Calu3 (cell line): ENCODE measurements at regions not wholly inside any gene's neighbourhood (a gene's known extent, or its start where the extent isn't known, plus 50 kb on each side); places are given as distances from the start of the nearest gene placed in this dataset.

ENCODE experiments used
- BruUV-seq: library from RNA; stranded (reverse); fragments of 400-500 nt; replicated peaks from 2 replicates; lab custom pipeline; 2021; lab: Mats Ljungman, UMichigan
- CTCF ChIA-PET: fragments of 300-600 bp; sonication (Branson Sonifier 250); formaldehyde crosslinking; loops from one replicate; lab custom pipeline; 2022; ENCODE audit warnings: antibody characterized with exemption; lab: Charles Lee
- DNase-seq: peaks from one replicate; pipeline ENCODE4 v3.0.0; 2022
- H3K27ac Mint-ChIP-seq: one replicate; pipeline ENCODE4 v1.8.0; 2022; ENCODE audit warnings: mixed read lengths; ENCODE audit not compliant: unreplicated experiment
- H3K27me3 Mint-ChIP-seq: one replicate; pipeline ENCODE4 v1.8.0; 2022; ENCODE audit warnings: mixed read lengths; ENCODE audit not compliant: unreplicated experiment
- H3K36me3 Mint-ChIP-seq: one replicate; pipeline ENCODE4 v1.8.0; 2022; ENCODE audit warnings: mild to moderate bottlenecking, moderate library complexity, mixed read lengths; ENCODE audit not compliant: insufficient read depth, unreplicated experiment
- H3K4me1 Mint-ChIP-seq: one replicate; pipeline ENCODE4 v1.8.0; 2022; ENCODE audit warnings: mild to moderate bottlenecking, low read depth, mixed read lengths; ENCODE audit not compliant: unreplicated experiment
- H3K4me3 Mint-ChIP-seq: one replicate; pipeline ENCODE4 v1.8.0; 2022; ENCODE audit warnings: mild to moderate bottlenecking, low read depth, moderate library complexity, mixed read lengths; ENCODE audit not compliant: unreplicated experiment
- H3K9me3 Mint-ChIP-seq: one replicate; pipeline ENCODE4 v1.8.0; 2022; ENCODE audit warnings: low read depth, mixed read lengths; ENCODE audit not compliant: unreplicated experiment
- intact Hi-C: fragments of 100-400 bp; cut with micrococcal nuclease; formaldehyde crosslinking; loops from one replicate; pipeline ENCODE4 v1.10.0; 2022; ENCODE audit not compliant: unreplicated experiment
- TF ChIP-seq, protein P1 (sequence below): fragments of 200-600 bp; IDR thresholded peaks from one replicate; pipeline ENCODE4 v1.8.0; 2022; ENCODE audit warnings: antibody characterized with exemption; ENCODE audit not compliant: unreplicated experiment

DNA sequence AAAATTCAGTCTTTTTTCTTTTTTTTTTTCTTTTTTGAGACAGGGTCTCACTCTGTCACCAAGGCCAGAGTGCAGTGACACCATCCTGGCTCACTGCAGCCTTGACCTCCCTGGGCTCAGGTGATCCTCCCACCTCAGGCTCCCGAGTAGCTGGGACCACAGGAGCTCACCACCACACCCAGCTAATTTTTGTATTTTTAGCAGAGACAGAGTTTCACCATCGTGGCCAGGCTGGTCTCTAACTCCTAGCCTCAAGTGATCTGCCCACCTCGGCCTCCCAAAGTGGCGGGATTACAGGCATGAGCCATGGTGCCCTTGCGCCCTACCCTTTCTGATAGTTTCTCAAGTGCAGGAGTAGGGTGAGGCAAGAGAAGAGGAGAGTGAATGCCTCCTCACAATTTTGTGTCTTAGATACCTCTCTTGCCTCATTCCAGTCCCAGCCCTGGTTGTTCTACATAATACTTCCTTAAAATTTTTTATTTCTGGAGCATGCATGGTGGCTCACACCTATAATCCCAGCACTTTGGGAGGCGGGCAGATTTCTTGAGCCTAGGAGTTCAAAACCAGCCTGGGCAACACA, 68.2 kb upstream of the CAB39 start:
- no peaks in the 10 kb centered on the region for H3K36me3 Mint-ChIP-seq
- no peaks in the 10 kb centered on the region for H3K9me3 Mint-ChIP-seq
- TF ChIP-seq, protein P1, sequence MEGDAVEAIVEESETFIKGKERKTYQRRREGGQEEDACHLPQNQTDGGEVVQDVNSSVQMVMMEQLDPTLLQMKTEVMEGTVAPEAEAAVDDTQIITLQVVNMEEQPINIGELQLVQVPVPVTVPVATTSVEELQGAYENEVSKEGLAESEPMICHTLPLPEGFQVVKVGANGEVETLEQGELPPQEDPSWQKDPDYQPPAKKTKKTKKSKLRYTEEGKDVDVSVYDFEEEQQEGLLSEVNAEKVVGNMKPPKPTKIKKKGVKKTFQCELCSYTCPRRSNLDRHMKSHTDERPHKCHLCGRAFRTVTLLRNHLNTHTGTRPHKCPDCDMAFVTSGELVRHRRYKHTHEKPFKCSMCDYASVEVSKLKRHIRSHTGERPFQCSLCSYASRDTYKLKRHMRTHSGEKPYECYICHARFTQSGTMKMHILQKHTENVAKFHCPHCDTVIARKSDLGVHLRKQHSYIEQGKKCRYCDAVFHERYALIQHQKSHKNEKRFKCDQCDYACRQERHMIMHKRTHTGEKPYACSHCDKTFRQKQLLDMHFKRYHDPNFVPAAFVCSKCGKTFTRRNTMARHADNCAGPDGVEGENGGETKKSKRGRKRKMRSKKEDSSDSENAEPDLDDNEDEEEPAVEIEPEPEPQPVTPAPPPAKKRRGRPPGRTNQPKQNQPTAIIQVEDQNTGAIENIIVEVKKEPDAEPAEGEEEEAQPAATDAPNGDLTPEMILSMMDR, result no peak
- BruUV-seq, result no TSS peak
- H3K27me3 Mint-ChIP-seq, result no peaks in the 10 kb centered on the region
- no peak overlapping the region for H3K27ac Mint-ChIP-seq
- no peak for DNase-seq
- H3K4me1 Mint-ChIP-seq, result no peaks in the 10 kb centered on the region
- CTCF ChIA-PET, result no interaction called here
- intact Hi-C loops, result no loop called here
- no peak overlapping the region for H3K4me3 Mint-ChIP-seq

DNA sequence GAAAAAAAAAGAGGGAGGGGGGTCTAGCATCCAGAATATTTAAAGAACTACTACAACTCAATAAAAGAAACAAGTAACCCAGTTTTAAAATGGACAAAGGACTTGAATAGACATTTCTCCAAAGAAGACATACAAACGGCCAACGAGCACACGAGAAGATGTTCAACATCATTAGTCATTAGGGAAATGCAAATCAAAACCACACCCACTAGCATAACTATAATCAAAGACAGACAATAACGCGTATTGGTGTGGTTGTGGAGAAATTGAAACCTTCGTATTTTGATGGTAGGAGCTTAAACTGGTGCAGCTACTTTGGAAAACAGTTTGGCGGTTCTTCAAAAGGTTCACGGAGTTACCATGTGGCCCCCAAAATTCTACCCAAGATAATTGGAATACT, 64.3 kb upstream of the CAB39 start:
- intact Hi-C loops, result no loop called here
- BruUV-seq, result no TSS peak
- H3K27ac Mint-ChIP-seq, result no peak overlapping the region
- H3K4me1 Mint-ChIP-seq, result peaks cover 8% of the 10 kb centered on the region
- H3K36me3 Mint-ChIP-seq, result no peaks in the 10 kb centered on the region
- H3K9me3 Mint-ChIP-seq, result no peaks in the 10 kb centered on the region
- TF ChIP-seq, protein P1, result no peak
- H3K27me3 Mint-ChIP-seq, result no peaks in the 10 kb centered on the region
- CTCF ChIA-PET, result no interaction called here
- no peak overlapping the region for H3K4me3 Mint-ChIP-seq
- DNase-seq, result no peak

DNA sequence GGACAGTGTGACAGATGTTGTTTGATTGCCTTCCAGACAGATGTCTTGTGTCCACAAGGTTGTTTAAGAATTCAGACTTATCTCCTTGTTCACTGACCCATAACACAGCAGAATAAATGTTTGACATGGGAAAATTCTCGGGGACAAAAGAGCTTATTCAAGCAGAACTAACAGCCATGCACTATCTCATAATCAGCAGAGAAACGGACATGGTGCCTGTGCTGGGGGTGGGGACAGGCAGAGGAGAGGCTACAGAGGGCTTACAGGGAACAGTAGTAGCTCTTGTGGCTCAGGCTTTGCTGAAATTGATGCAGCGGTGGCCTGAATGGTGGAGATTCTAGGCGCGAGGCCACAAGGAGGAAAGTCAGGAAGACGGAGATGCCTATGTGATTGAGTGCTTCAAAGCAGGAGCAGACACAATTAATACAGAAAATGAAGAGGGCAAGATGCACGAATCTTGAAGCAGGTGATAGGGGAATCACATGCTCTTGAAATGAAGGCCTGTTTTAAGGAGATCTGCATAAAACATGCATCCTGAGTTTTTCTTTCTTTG, 62.0 kb upstream of the CAB39 start:
- no peak for DNase-seq
- Mint-ChIP-seq H3K4me3 (no peak overlapping the region), H3K9me3 (no peaks in the 10 kb centered on the region), H3K27me3 (no peaks in the 10 kb centered on the region), H3K27ac (no peak overlapping the region), H3K4me1 (peaks cover 8% of the 10 kb centered on the region), H3K36me3 (no peaks in the 10 kb centered on the region)
- TF ChIP-seq, protein P1, result no peak
- no TSS peak for BruUV-seq
- intact Hi-C loops, result no loop called here
- CTCF ChIA-PET, result no interaction called here

DNA sequence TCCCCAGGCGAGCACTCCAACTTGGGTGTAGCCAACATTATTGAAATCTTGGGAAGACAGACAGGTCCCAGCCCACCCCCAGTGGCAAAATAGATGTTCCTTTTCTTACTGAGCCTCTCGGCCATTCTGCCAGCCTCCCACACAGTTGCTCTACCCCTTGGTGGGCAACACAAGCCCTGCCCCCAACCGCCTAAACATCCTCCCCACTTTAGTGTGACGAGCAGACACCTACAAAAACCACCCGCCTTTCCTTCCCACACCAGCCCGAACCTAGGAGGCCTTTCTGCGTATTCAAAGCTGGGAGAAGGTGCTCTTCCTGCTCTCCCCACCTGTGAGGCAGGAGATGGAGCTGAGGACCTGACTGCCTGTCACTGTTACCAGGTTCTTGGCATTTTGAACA, 58.6 kb upstream of the CAB39 start:
- Mint-ChIP-seq H3K4me3 (no peak overlapping the region), H3K36me3 (no peaks in the 10 kb centered on the region), H3K27me3 (no peaks in the 10 kb centered on the region), H3K4me1 (peaks cover 8% of the 10 kb centered on the region), H3K27ac (no peak overlapping the region), H3K9me3 (no peaks in the 10 kb centered on the region)
- TF ChIP-seq, protein P1, result no peak
- intact Hi-C loops, result no loop called here
- BruUV-seq, result no TSS peak
- DNase-seq, result no peak
- CTCF ChIA-PET, result no interaction called here
